ENCODE measurements at regions not wholly inside any gene's neighbourhood (a gene's known extent, or its start where the extent isn't known, plus 50 kb on each side); places are given as distances from the start of the nearest gene placed in this dataset.

DNA sequence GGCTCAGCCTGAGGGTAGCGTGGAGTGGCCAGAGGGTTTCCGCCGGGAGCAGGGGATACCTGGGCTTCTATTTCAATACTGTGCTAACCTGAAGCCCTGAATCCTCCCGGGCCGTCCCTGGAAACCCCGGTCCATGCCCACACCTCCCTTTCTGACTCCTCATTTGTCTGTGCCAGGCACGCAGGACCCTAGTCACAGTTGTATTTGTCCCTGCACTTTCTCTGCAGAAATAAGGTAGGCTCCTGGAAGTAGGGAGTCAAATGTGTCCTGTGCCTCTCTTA, 418.8 kb upstream of the HS6ST1 start (continued):
- TF ChIP-seq, protein P1, sequence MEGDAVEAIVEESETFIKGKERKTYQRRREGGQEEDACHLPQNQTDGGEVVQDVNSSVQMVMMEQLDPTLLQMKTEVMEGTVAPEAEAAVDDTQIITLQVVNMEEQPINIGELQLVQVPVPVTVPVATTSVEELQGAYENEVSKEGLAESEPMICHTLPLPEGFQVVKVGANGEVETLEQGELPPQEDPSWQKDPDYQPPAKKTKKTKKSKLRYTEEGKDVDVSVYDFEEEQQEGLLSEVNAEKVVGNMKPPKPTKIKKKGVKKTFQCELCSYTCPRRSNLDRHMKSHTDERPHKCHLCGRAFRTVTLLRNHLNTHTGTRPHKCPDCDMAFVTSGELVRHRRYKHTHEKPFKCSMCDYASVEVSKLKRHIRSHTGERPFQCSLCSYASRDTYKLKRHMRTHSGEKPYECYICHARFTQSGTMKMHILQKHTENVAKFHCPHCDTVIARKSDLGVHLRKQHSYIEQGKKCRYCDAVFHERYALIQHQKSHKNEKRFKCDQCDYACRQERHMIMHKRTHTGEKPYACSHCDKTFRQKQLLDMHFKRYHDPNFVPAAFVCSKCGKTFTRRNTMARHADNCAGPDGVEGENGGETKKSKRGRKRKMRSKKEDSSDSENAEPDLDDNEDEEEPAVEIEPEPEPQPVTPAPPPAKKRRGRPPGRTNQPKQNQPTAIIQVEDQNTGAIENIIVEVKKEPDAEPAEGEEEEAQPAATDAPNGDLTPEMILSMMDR (IDR thresholded peaks at IDR 0.05; ENCODE audit: low read depth, low read length, missing input control), result no peak
- no peak for TF ChIP-seq HNF4A (conservative IDR thresholded peaks at IDR 0.05)
- TF ChIP-seq NR2F2 (IDR thresholded peaks at IDR 0.05), result no peak
- no peak for TF ChIP-seq GABPA (IDR thresholded peaks at IDR 0.05 in 1 of 2, conservative IDR thresholded peaks at IDR 0.05 in 1 of 2)
- TF ChIP-seq EGR1 (IDR thresholded peaks at IDR 0.05; ENCODE audit: low read depth in 2 of 2), result no peak
- TF ChIP-seq FOXA1 (IDR thresholded peaks at IDR 0.05), result no peak

DNA sequence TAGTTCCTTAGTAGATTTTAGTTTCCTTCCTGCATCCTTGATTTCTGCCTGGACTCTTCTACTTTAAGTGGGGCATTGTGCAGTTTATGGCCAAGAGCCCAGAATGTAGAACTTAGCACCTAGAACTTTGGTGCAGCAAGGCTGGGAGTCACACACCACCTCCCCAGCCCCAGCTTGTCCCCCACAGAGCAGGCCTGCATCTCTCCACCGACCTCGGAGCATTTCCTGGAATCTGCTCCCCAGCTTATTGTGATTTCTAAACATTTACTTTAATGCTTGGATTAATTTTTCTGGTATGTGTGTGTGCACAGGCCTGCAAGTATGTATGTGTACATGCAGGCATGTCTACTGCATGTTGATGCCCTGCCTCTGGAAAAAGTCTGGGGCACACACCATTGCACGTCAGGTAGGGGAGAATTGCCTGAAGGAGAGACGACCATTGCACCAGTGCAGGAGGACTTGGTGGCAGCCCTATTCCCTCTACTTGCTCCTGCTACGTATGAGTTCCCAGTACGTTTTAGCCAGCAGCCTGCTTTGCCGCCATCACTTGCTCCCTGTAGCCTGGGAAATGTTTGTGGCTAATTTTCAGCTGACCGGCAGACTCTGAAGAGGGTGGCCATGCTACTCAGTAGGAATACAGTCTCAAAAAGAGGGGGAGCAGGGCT, 419.9 kb upstream of the HS6ST1 start:
- Histone ChIP-seq H3K4me3 (ENCODE audit: low read depth in 1 of 3, low read length in 3 of 3) (no peak overlapping the region), H3K27me3 (ENCODE audit: control insufficient read depth in 4 of 4, insufficient read depth in 4 of 4, low read length in 3 of 4) (peaks cover 0 to 5% (median 0%) of the 10 kb centered on the region in 4 donors), H3K36me3 (ENCODE audit: control insufficient read depth in 4 of 4, insufficient read depth in 3 of 4, low read depth in 1 of 4, low read length in 3 of 4) (no peaks in the 10 kb centered on the region), H3K4me1 (ENCODE audit: control insufficient read depth in 4 of 4, insufficient read depth in 4 of 4, low read length in 3 of 4) (peaks cover 6 to 16% (median 7%) of the 10 kb centered on the region in 4 donors), H3K9me3 (ENCODE audit: control insufficient read depth in 4 of 4, low read length in 3 of 4) (no peaks in the 10 kb centered on the region), H3K9ac (ENCODE audit: low read depth in 1 of 2, low read length in 2 of 2) (no peak overlapping the region), H3K27ac (ENCODE audit: low read depth in 1 of 2, low read length in 2 of 2) (no peak overlapping the region)
- no peak for DNase-seq (ENCODE audit: low spot score)
- TF ChIP-seq, protein P1 (IDR thresholded peaks at IDR 0.05; ENCODE audit: low read depth, low read length, missing input control), result no peak
- TF ChIP-seq GABPA (IDR thresholded peaks at IDR 0.05 in 1 of 2, conservative IDR thresholded peaks at IDR 0.05 in 1 of 2) (no peak), TAF1 (conservative IDR thresholded peaks at IDR 0.05) (no peak), RAD21 (IDR thresholded peaks at IDR 0.05) (no peak), JUND (IDR thresholded peaks at IDR 0.05) (no peak), HNF4G (IDR thresholded peaks at IDR 0.05) (no peak), RXRA (IDR thresholded peaks at IDR 0.05) (no peak), FOXA1 (IDR thresholded peaks at IDR 0.05) (no peak), HNF4A (conservative IDR thresholded peaks at IDR 0.05) (no peak), YY1 (IDR thresholded peaks at IDR 0.05) (no peak), EGR1 (IDR thresholded peaks at IDR 0.05; ENCODE audit: low read depth in 2 of 2) (no peak), NR2F2 (IDR thresholded peaks at IDR 0.05) (no peak), FOXA2 (IDR thresholded peaks at IDR 0.05) (no peak), SP1 (IDR thresholded peaks at IDR 0.05) (no peak)
- TF ChIP-seq, protein P2, sequence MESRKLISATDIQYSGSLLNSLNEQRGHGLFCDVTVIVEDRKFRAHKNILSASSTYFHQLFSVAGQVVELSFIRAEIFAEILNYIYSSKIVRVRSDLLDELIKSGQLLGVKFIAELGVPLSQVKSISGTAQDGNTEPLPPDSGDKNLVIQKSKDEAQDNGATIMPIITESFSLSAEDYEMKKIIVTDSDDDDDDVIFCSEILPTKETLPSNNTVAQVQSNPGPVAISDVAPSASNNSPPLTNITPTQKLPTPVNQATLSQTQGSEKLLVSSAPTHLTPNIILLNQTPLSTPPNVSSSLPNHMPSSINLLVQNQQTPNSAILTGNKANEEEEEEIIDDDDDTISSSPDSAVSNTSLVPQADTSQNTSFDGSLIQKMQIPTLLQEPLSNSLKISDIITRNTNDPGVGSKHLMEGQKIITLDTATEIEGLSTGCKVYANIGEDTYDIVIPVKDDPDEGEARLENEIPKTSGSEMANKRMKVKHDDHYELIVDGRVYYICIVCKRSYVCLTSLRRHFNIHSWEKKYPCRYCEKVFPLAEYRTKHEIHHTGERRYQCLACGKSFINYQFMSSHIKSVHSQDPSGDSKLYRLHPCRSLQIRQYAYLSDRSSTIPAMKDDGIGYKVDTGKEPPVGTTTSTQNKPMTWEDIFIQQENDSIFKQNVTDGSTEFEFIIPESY (IDR thresholded peaks at IDR 0.05), result no peak
- TF ChIP-seq, protein P3, sequence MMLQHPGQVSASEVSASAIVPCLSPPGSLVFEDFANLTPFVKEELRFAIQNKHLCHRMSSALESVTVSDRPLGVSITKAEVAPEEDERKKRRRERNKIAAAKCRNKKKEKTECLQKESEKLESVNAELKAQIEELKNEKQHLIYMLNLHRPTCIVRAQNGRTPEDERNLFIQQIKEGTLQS (IDR thresholded peaks at IDR 0.05), result no peak
- TF ChIP-seq, protein P4, sequence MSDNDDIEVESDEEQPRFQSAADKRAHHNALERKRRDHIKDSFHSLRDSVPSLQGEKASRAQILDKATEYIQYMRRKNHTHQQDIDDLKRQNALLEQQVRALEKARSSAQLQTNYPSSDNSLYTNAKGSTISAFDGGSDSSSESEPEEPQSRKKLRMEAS (IDR thresholded peaks at IDR 0.05), result no peak
- TF ChIP-seq, protein P5, sequence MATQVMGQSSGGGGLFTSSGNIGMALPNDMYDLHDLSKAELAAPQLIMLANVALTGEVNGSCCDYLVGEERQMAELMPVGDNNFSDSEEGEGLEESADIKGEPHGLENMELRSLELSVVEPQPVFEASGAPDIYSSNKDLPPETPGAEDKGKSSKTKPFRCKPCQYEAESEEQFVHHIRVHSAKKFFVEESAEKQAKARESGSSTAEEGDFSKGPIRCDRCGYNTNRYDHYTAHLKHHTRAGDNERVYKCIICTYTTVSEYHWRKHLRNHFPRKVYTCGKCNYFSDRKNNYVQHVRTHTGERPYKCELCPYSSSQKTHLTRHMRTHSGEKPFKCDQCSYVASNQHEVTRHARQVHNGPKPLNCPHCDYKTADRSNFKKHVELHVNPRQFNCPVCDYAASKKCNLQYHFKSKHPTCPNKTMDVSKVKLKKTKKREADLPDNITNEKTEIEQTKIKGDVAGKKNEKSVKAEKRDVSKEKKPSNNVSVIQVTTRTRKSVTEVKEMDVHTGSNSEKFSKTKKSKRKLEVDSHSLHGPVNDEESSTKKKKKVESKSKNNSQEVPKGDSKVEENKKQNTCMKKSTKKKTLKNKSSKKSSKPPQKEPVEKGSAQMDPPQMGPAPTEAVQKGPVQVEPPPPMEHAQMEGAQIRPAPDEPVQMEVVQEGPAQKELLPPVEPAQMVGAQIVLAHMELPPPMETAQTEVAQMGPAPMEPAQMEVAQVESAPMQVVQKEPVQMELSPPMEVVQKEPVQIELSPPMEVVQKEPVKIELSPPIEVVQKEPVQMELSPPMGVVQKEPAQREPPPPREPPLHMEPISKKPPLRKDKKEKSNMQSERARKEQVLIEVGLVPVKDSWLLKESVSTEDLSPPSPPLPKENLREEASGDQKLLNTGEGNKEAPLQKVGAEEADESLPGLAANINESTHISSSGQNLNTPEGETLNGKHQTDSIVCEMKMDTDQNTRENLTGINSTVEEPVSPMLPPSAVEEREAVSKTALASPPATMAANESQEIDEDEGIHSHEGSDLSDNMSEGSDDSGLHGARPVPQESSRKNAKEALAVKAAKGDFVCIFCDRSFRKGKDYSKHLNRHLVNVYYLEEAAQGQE (IDR thresholded peaks at IDR 0.05), result no peak
- 87% methylated on average over 8 of the region's 8 CpGs for WGBS

All from liver (tissue), 8 donors.